ENCODE measurements at regions not wholly inside any gene's neighbourhood (a gene's known extent, or its start where the extent isn't known, plus 50 kb on each side); places are given as distances from the start of the nearest gene placed in this dataset.

GRCh38 chr14:44669496-44669895, 162.4 kb upstream of the FSCB start:
- TF ChIP-seq POLR2A (IDR thresholded peaks at IDR 0.05; ENCODE audit: low read length) (no peak), GATA1 (IDR thresholded peaks at IDR 0.05; ENCODE audit: low read depth, low read length) (no peak)

Data from erythroblast (primary cell).